Right cardiac atrium (tissue), 5 donors: ENCODE measurements at regions not wholly inside any gene's neighbourhood (a gene's known extent, or its start where the extent isn't known, plus 50 kb on each side); places are given as distances from the start of the nearest gene placed in this dataset.
"Not testable (repeated sequence)": the region's sequence is repeated elsewhere in the genome, so short reads cannot be mapped to it uniquely, and the experiment has no call there.

Experiments used
- ATAC-seq, 2 donors: fragments of 200-7000 bp; cut with Tn5 transposase; one replicate each; pipeline versions ENCODE4 v1.8.0 to v1.9.1; 2020; ENCODE audit warnings: moderate library complexity in 2 of 2, mild to moderate bottlenecking in 1 of 2
- DNase-seq, 3 donors: peaks; one replicate each; pipeline ENCODE4 v3.0.0-alpha.2; 2020
- H3K27ac ChIP-seq: one replicate; pipeline ENCODE4 v1.5.1; 2013; ENCODE audit warnings: mild to moderate bottlenecking, low read length, control low read depth, moderate library complexity
- H3K27me3 ChIP-seq: one replicate; pipeline ENCODE4 v1.6.1; 2013; ENCODE audit not compliant: control insufficient read depth, insufficient read depth
- H3K4me1 ChIP-seq: one replicate; pipeline ENCODE4 v1.6.1; 2013; ENCODE audit warnings: low read length; ENCODE audit not compliant: control insufficient read depth, insufficient read depth
- H3K4me3 ChIP-seq: one replicate; pipeline ENCODE4 v1.5.1; 2013; ENCODE audit warnings: low read length, control low read depth
- H3K9me3 ChIP-seq: one replicate; pipeline ENCODE4 v1.6.1; 2013; ENCODE audit warnings: low read length; ENCODE audit not compliant: control insufficient read depth
- WGBS: extraction: QIAGEN DNeasy Blood & Tissue Kit; methylation state at CpG from one replicate; pipeline ENCODE4 v1.1.7; 2013; 5-methylcytosine and 5-hydroxymethylcytosine counted together
- intact Hi-C, 4 donors: fragments of 100-400 bp; cut with DNase I; formaldehyde crosslinking; loops; one replicate each; pipeline versions ENCODE4 v1.11.0 to v1.14.0; 2022 to 2023
- donor health status: healthy with polysubstance abuse.
- donor health status: DM: no; HTN: yes; CAD: no.
- donor health status: DM: no; HTN: no; CAD: no.
- donor health status: DM: no; HTN: yes; CAD: no; lungs with severe emphysema.
- donor health status: DM: yes; HTN: yes; CAD: no.

- H3K4me3 ChIP-seq, DNase-seq, intact Hi-C loops, H3K4me1 ChIP-seq, ATAC-seq, H3K27ac ChIP-seq, H3K27me3 ChIP-seq, H3K9me3 ChIP-seq: not testable (repeated sequence)
- 63% methylated on average over 2 of the region's 2 CpGs for WGBS
Observed at GRCh38 chr6:58406659-58407058, 1089.2 kb downstream of the PRIM2 start.

DNA sequence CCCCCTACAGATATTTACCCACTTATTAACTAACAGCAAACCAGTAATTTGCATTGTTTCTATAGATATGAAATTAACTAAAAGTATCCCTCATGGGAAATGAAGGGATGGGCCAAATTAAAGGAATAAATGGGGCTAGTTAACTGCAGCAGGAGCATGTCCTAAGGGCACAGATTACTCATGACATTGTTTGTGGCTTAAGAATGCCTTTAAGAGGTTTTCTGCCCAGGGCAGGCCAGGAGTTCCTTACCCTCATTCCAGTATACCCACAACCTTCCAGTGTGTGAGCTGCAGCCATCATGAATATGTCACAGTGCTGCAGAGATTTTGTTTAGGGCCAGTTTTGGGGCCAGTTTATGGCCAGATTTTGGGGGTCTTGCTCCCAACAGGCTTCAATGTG is 1101.9 kb downstream of the PRIM2 start:
- intact Hi-C loops, result no loop called here
- H3K9me3 ChIP-seq, result no peaks in the 10 kb centered on the region
- H3K4me1 ChIP-seq, result no peaks in the 10 kb centered on the region
- DNase-seq (no peak), ATAC-seq (no peak)
- no peak overlapping the region for H3K27ac ChIP-seq
- no peaks in the 10 kb centered on the region for H3K27me3 ChIP-seq
- no peak overlapping the region for H3K4me3 ChIP-seq
